HEK293 (cell line): ENCODE measurements at regions not wholly inside any gene's neighbourhood (a gene's known extent, or its start where the extent isn't known, plus 50 kb on each side); places are given as distances from the start of the nearest gene placed in this dataset.

Source experiments
- GFI1B ChIP-seq: fragments of 450-650 bp; formaldehyde crosslinking; IDR thresholded peaks from 2 replicates; pipeline ENCODE4 v1.5.1; 2016; ENCODE audit warnings: missing biosample characterization, missing genetic modification characterization
- PRDM1 ChIP-seq: fragments of 450-650 bp; formaldehyde crosslinking; IDR thresholded peaks from 2 replicates; pipeline ENCODE4; 2016; ENCODE audit warnings: missing biosample characterization, missing genetic modification characterization
- YY1 ChIP-seq: fragments of 450-650 bp; formaldehyde crosslinking; IDR thresholded peaks from 2 replicates; pipeline ENCODE4 v1.5.1; 2018; ENCODE audit warnings: missing biosample characterization, missing genetic modification characterization
- ZBTB20 ChIP-seq: fragments of 450-650 bp; formaldehyde crosslinking; IDR thresholded peaks from 2 replicates; pipeline ENCODE4 v1.5.1; 2016; ENCODE audit warnings: missing biosample characterization, missing genetic modification characterization
- ZNF274 ChIP-seq, 2 experiments: fragments of 200-500 bp in 1 of 2; fragments of 450-650 bp in 1 of 2; sonication (Bioruptor generic) in 1 of 2; formaldehyde crosslinking in 1 of 2; IDR thresholded peaks; 2 replicates each; pipeline versions ENCODE4 v1.5.1 to v1.6.1; 2014 to 2016; ENCODE audit warnings: borderline replicate concordance in 1 of 2, inconsistent platforms in 1 of 2, low read length in 1 of 2, missing biosample characterization in 1 of 2, missing genetic modification characterization in 1 of 2
- ZNF785 ChIP-seq: fragments of 450-650 bp; formaldehyde crosslinking; IDR thresholded peaks from 2 replicates; pipeline ENCODE4 v1.5.1; 2016; ENCODE audit warnings: missing biosample characterization, missing genetic modification characterization
- TF ChIP-seq, protein P1 (sequence below): fragments of 450-650 bp; formaldehyde crosslinking; IDR thresholded peaks from 2 replicates; pipeline ENCODE4 v1.5.1; 2016; ENCODE audit warnings: missing biosample characterization, missing genetic modification characterization

DNA sequence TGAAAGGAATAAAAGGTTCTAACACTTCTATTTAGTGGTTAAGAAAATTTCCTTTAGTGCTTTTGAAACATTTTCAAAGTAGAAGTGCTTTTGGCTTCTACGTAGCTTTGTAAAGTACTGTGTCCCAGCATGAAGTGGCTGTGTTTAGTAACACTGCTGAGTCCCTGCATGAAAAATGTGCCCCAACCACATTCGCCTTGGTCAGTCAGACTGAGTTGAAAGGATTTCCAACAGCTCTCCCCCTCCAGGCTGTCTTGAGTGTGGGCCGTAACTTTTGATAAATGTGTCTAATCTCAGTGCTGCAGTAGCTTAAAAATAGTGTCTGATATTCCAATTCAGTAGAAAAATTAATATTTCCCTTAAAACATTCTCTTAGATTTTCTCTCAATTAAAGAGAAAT lies 115.0 kb downstream of the NR1D2 start:
- TF ChIP-seq GFI1B (no peak), PRDM1 (tag by site-specific recombination) (no peak), ZBTB20 (tag by site-specific recombination) (no peak), YY1 (tag by site-specific recombination) (no peak), ZNF274 (IDR thresholded peaks at IDR 0.05; ENCODE audit: low read length) (no peak), ZNF274 (tag by site-specific recombination; IDR thresholded peaks at IDR 0.05; ENCODE audit: borderline replicate concordance) (no peak), ZNF785 (tag by site-specific recombination) (no peak)
- TF ChIP-seq, protein P1, sequence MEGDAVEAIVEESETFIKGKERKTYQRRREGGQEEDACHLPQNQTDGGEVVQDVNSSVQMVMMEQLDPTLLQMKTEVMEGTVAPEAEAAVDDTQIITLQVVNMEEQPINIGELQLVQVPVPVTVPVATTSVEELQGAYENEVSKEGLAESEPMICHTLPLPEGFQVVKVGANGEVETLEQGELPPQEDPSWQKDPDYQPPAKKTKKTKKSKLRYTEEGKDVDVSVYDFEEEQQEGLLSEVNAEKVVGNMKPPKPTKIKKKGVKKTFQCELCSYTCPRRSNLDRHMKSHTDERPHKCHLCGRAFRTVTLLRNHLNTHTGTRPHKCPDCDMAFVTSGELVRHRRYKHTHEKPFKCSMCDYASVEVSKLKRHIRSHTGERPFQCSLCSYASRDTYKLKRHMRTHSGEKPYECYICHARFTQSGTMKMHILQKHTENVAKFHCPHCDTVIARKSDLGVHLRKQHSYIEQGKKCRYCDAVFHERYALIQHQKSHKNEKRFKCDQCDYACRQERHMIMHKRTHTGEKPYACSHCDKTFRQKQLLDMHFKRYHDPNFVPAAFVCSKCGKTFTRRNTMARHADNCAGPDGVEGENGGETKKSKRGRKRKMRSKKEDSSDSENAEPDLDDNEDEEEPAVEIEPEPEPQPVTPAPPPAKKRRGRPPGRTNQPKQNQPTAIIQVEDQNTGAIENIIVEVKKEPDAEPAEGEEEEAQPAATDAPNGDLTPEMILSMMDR (tag by site-specific recombination): no peak
